ENCODE measurements at regions not wholly inside any gene's neighbourhood (a gene's known extent, or its start where the extent isn't known, plus 50 kb on each side); places are given as distances from the start of the nearest gene placed in this dataset.

DNA sequence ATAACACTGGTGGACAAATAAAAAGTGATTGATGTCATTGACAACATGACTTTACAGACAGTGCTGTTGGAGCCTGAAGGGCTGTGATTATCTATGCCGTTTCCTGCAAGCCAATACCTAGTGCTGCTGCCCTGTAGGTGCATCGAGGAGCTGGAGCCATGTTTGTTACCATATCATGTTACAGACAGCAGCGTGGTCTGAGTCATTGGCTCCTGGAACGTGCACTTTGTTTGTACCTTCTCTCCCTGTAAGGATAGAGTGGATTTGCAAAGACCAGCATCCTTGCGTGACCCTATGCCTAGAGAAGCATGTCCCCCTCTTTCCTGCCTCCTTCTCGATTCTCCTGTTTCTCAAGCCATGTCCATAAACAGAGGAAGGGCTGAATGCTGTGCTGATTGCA, 597.2 kb downstream of the TYW1 start:
- TF ChIP-seq POLR2A (IDR thresholded peaks at IDR 0.05): no peak
- TF ChIP-seq, protein P1, sequence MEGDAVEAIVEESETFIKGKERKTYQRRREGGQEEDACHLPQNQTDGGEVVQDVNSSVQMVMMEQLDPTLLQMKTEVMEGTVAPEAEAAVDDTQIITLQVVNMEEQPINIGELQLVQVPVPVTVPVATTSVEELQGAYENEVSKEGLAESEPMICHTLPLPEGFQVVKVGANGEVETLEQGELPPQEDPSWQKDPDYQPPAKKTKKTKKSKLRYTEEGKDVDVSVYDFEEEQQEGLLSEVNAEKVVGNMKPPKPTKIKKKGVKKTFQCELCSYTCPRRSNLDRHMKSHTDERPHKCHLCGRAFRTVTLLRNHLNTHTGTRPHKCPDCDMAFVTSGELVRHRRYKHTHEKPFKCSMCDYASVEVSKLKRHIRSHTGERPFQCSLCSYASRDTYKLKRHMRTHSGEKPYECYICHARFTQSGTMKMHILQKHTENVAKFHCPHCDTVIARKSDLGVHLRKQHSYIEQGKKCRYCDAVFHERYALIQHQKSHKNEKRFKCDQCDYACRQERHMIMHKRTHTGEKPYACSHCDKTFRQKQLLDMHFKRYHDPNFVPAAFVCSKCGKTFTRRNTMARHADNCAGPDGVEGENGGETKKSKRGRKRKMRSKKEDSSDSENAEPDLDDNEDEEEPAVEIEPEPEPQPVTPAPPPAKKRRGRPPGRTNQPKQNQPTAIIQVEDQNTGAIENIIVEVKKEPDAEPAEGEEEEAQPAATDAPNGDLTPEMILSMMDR (IDR thresholded peaks at IDR 0.05): no peak
